IPS-18c (cell line): ENCODE measurements at regions not wholly inside any gene's neighbourhood (a gene's known extent, or its start where the extent isn't known, plus 50 kb on each side); places are given as distances from the start of the nearest gene placed in this dataset.
"Not testable (repeated sequence)": the region's sequence is repeated elsewhere in the genome, so short reads cannot be mapped to it uniquely, and the experiment has no call there.

Source experiments
- H3K4me3 ChIP-seq: 2 replicates; pipeline ENCODE4 v1.7.0; 2013; ENCODE audit warnings: low read depth, mild to moderate bottlenecking, low read length, moderate library complexity; ENCODE audit not compliant: insufficient read depth
- H3K9me3 ChIP-seq: one replicate; pipeline ENCODE4 v1.6.1; 2013; ENCODE audit warnings: mild to moderate bottlenecking, low read length, moderate library complexity; ENCODE audit not compliant: control insufficient read depth, insufficient read depth

GRCh38 chr3:178112552-178112951 lies 423.7 kb upstream of the KCNMB2 start:
- not testable (repeated sequence) for H3K4me3 ChIP-seq

GRCh38 chr3:178117641-178118040 lies 418.6 kb upstream of the KCNMB2 start:
- no peak overlapping the region for H3K4me3 ChIP-seq
- no peaks in the 10 kb centered on the region for H3K9me3 ChIP-seq

More at GRCh38 chr3:178112552-178112951, 423.7 kb upstream of the KCNMB2 start:
- not testable (repeated sequence) for H3K9me3 ChIP-seq

- not testable (repeated sequence) for H3K4me3 ChIP-seq, H3K9me3 ChIP-seq
These were observed 416.5 kb upstream of the KCNMB2 start for GRCh38 chr3:178119608-178120295.

GRCh38 chr3:178120367-178120766 lies 415.9 kb upstream of the KCNMB2 start:
- Histone ChIP-seq H3K9me3 (no peaks in the 10 kb centered on the region), H3K4me3 (no peak overlapping the region)

GRCh38 chr3:178126686-178127085 lies 409.6 kb upstream of the KCNMB2 start:
- Histone ChIP-seq H3K4me3 (no peak overlapping the region), H3K9me3 (no peaks in the 10 kb centered on the region)

- no peak overlapping the region for H3K4me3 ChIP-seq
- no peaks in the 10 kb centered on the region for H3K9me3 ChIP-seq
These were observed 409.0 kb upstream of the KCNMB2 start for GRCh38 chr3:178127221-178127620.

- H3K9me3 ChIP-seq, result no peaks in the 10 kb centered on the region
- H3K4me3 ChIP-seq, result no peak overlapping the region
These were observed 407.1 kb upstream of the KCNMB2 start for GRCh38 chr3:178129109-178129508.

- Histone ChIP-seq H3K9me3 (no peaks in the 10 kb centered on the region), H3K4me3 (no peak overlapping the region)
These were observed 404.4 kb upstream of the KCNMB2 start for GRCh38 chr3:178131801-178132200.

- Histone ChIP-seq H3K9me3 (no peaks in the 10 kb centered on the region), H3K4me3 (no peak overlapping the region)
These were observed 399.0 kb upstream of the KCNMB2 start for GRCh38 chr3:178137206-178137605.

GRCh38 chr3:178137831-178138230 lies 398.4 kb upstream of the KCNMB2 start:
- Histone ChIP-seq H3K4me3 (no peak overlapping the region), H3K9me3 (no peaks in the 10 kb centered on the region)

GRCh38 chr3:178139116-178139515 lies 397.1 kb upstream of the KCNMB2 start:
- Histone ChIP-seq H3K9me3 (no peaks in the 10 kb centered on the region), H3K4me3 (no peak overlapping the region)

- H3K9me3 ChIP-seq, result no peaks in the 10 kb centered on the region
These were observed 395.5 kb upstream of the KCNMB2 start for GRCh38 chr3:178140531-178141304.

GRCh38 chr3:178141305-178141684 lies 394.9 kb upstream of the KCNMB2 start:
- not testable (repeated sequence) for H3K4me3 ChIP-seq, H3K9me3 ChIP-seq

More at GRCh38 chr3:178140531-178141304, 395.5 kb upstream of the KCNMB2 start:
- H3K4me3 ChIP-seq, result no peak overlapping the region

- no peaks in the 10 kb centered on the region for H3K9me3 ChIP-seq
- H3K4me3 ChIP-seq, result no peak overlapping the region
These were observed 389.8 kb upstream of the KCNMB2 start for GRCh38 chr3:178146406-178146831.

GRCh38 chr3:178147001-178147400 lies 389.2 kb upstream of the KCNMB2 start:
- no peak overlapping the region for H3K4me3 ChIP-seq
- H3K9me3 ChIP-seq, result no peaks in the 10 kb centered on the region

GRCh38 chr3:178152031-178152806 lies 384.0 kb upstream of the KCNMB2 start:
- Histone ChIP-seq H3K4me3 (no peak overlapping the region), H3K9me3 (no peaks in the 10 kb centered on the region)

- no peak overlapping the region for H3K4me3 ChIP-seq
- H3K9me3 ChIP-seq, result no peaks in the 10 kb centered on the region
These were observed 383.2 kb upstream of the KCNMB2 start for GRCh38 chr3:178152988-178153387.

- Histone ChIP-seq H3K4me3 (no peak overlapping the region), H3K9me3 (no peaks in the 10 kb centered on the region)
These were observed 380.7 kb upstream of the KCNMB2 start for GRCh38 chr3:178155521-178155920.
